Loucy (cell line): ENCODE measurements at regions not wholly inside any gene's neighbourhood (a gene's known extent, or its start where the extent isn't known, plus 50 kb on each side); places are given as distances from the start of the nearest gene placed in this dataset.

Experiments
- H2AFZ ChIP-seq: fragments of 200-600 bp; sonication (generic); 2 replicates; pipeline ENCODE4 v1.6.0; 2016; ENCODE audit warnings: antibody characterized with exemption, mild to moderate bottlenecking, low read length, moderate library complexity
- H3F3A ChIP-seq: fragments of 200-600 bp; 2 replicates; pipeline ENCODE4 v1.6.0; 2016; ENCODE audit warnings: antibody characterized with exemption, low read depth, mild to moderate bottlenecking
- H3K27me3 ChIP-seq: fragments of 200-600 bp; sonication (generic); 2 replicates; pipeline ENCODE4 v1.6.1; 2014; ENCODE audit warnings: low read length, mild to moderate bottlenecking; ENCODE audit not compliant: insufficient read depth, poor library complexity, severe bottlenecking
- H3K36me3 ChIP-seq: fragments of 200-600 bp; sonication (generic); 2 replicates; pipeline ENCODE4 v1.6.1; 2016; ENCODE audit warnings: low read length; ENCODE audit not compliant: insufficient read depth
- H3K4me1 ChIP-seq: fragments of 200-600 bp; sonication (generic); 2 replicates; pipeline ENCODE4 v1.5.1; 2014; ENCODE audit warnings: low read length, mild to moderate bottlenecking; ENCODE audit not compliant: insufficient read depth, poor library complexity, severe bottlenecking
- H3K4me2 ChIP-seq: fragments of 200-600 bp; sonication (generic); 2 replicates; pipeline ENCODE4 v1.6.0; 2014; ENCODE audit warnings: antibody characterized with exemption, low read length, low read depth, mild to moderate bottlenecking; ENCODE audit not compliant: poor library complexity, severe bottlenecking
- H3K4me3 ChIP-seq: fragments of 200-600 bp; sonication (generic); 2 replicates; pipeline ENCODE4 v1.5.1; 2014; ENCODE audit warnings: low read length, mild to moderate bottlenecking, mixed read lengths; ENCODE audit not compliant: poor library complexity, severe bottlenecking
- H3K79me2 ChIP-seq: fragments of 200-600 bp; sonication (generic); 2 replicates; pipeline ENCODE4 v1.6.1; 2014; ENCODE audit warnings: low read length; ENCODE audit not compliant: insufficient read depth
- H3K9ac ChIP-seq: fragments of 200-600 bp; sonication (generic); 2 replicates; pipeline ENCODE4 v1.6.0; 2014; ENCODE audit warnings: mild to moderate bottlenecking, low read depth, low read length, moderate library complexity; ENCODE audit not compliant: poor library complexity, severe bottlenecking
- H3K9me2 ChIP-seq: fragments of 200-600 bp; sonication (generic); replicated peaks from 2 replicates; pipeline ENCODE4 v1.6.1; 2016; ENCODE audit warnings: low read depth, low read length, mixed read lengths
- H3K9me3 ChIP-seq: fragments of 200-600 bp; sonication (generic); 2 replicates; pipeline ENCODE4 v1.6.1; 2014; ENCODE audit warnings: mild to moderate bottlenecking, antibody characterized with exemption, low read length, low read depth; ENCODE audit not compliant: insufficient read depth
- H4K20me1 ChIP-seq: fragments of 200-600 bp; sonication (generic); 2 replicates; pipeline ENCODE4 v1.6.0; 2014; ENCODE audit warnings: antibody characterized with exemption, low read length, mild to moderate bottlenecking; ENCODE audit not compliant: insufficient read depth, poor library complexity, severe bottlenecking
- CTCF ChIP-seq: fragments of 200-600 bp; sonication (generic); conservative IDR thresholded peaks from 2 replicates; pipeline ENCODE4 v1.5.1; 2014; ENCODE audit warnings: mild to moderate bottlenecking, antibody characterized with exemption, low read length
- EZH2phosphoT487 ChIP-seq: fragments of 200-600 bp; IDR thresholded peaks from 2 replicates; pipeline ENCODE4 v1.6.1; 2018; ENCODE audit warnings: antibody characterized with exemption, mild to moderate bottlenecking, moderate library complexity, borderline replicate concordance

GRCh38 chr6:119908157-119908556 lies 558.6 kb upstream of the MAN1A1 start:
- no peak overlapping the region for H3K4me3 ChIP-seq
- H4K20me1 ChIP-seq: no peaks in the 10 kb centered on the region
- H3K79me2 ChIP-seq: no peaks in the 10 kb centered on the region
- no peaks in the 10 kb centered on the region for H3K36me3 ChIP-seq
- H3K9ac ChIP-seq: no peak overlapping the region
- no peak for TF ChIP-seq CTCF
- no peak for TF ChIP-seq EZH2phosphoT487
- H3K27me3 ChIP-seq: no peaks in the 10 kb centered on the region
- no peaks in the 10 kb centered on the region for H3K9me2 ChIP-seq
- no peak overlapping the region for H2AFZ ChIP-seq
- H3K4me2 ChIP-seq: no peak overlapping the region
- no peaks in the 10 kb centered on the region for H3K9me3 ChIP-seq
- no peaks in the 10 kb centered on the region for H3K4me1 ChIP-seq
- no peaks in the 10 kb centered on the region for H3F3A ChIP-seq

GRCh38 chr6:119902681-119903080 lies 553.1 kb upstream of the MAN1A1 start:
- Histone ChIP-seq H3K27me3 (no peaks in the 10 kb centered on the region), H3K36me3 (no peaks in the 10 kb centered on the region), H3K9me3 (no peaks in the 10 kb centered on the region), H2AFZ (no peak overlapping the region), H3K9ac (no peak overlapping the region), H3K4me3 (no peak overlapping the region), H3K4me2 (no peak overlapping the region), H4K20me1 (no peaks in the 10 kb centered on the region), H3K4me1 (no peaks in the 10 kb centered on the region), H3F3A (no peaks in the 10 kb centered on the region), H3K79me2 (no peaks in the 10 kb centered on the region), H3K9me2 (no peaks in the 10 kb centered on the region)
- TF ChIP-seq CTCF: no peak
- TF ChIP-seq EZH2phosphoT487: no peak

GRCh38 chr6:119896806-119897205 lies 547.2 kb upstream of the MAN1A1 start:
- TF ChIP-seq CTCF (no peak), EZH2phosphoT487 (no peak)
- H2AFZ ChIP-seq: no peak overlapping the region

More at GRCh38 chr6:119896806-119897205, 547.2 kb upstream of the MAN1A1 start:
- H3K9me3 ChIP-seq: no peaks in the 10 kb centered on the region
- H3K4me1 ChIP-seq: no peaks in the 10 kb centered on the region
- no peaks in the 10 kb centered on the region for H3K27me3 ChIP-seq
- H3K9me2 ChIP-seq: no peaks in the 10 kb centered on the region
- no peak overlapping the region for H3K4me2 ChIP-seq
- H3K4me3 ChIP-seq: no peak overlapping the region
- no peak overlapping the region for H3K9ac ChIP-seq
- no peaks in the 10 kb centered on the region for H3K36me3 ChIP-seq
- no peaks in the 10 kb centered on the region for H3F3A ChIP-seq
- no peaks in the 10 kb centered on the region for H3K79me2 ChIP-seq
- no peaks in the 10 kb centered on the region for H4K20me1 ChIP-seq
